Coronary artery (tissue), 2 donors: ENCODE measurements at regions not wholly inside any gene's neighbourhood (a gene's known extent, or its start where the extent isn't known, plus 50 kb on each side); places are given as distances from the start of the nearest gene placed in this dataset.

ENCODE experiments used
- DNase-seq: peaks from one replicate; pipeline ENCODE4 v3.0.0-alpha.2; 2017; ENCODE audit warnings: low spot score
- H3K27ac ChIP-seq, 2 donors: fragments of 200-600 bp; sonication (generic); one replicate each; pipeline ENCODE4 v1.5.1; 2016 to 2019
- H3K4me3 ChIP-seq: fragments of 200-600 bp; sonication (generic); 2 replicates; pipeline ENCODE4 v1.5.1; 2016; ENCODE audit warnings: mild to moderate bottlenecking, moderate library complexity
- CTCF ChIP-seq: fragments of 200-600 bp; sonication (generic); IDR thresholded peaks from one replicate; pipeline ENCODE4 v1.5.1; 2019; ENCODE audit warnings: antibody characterized with exemption

- no peak for DNase-seq
- no peak overlapping the region for H3K27ac ChIP-seq
- no peak overlapping the region for H3K4me3 ChIP-seq
- TF ChIP-seq CTCF: no peak
Measured at GRCh38 chr11:70745941-70746340, 347.6 kb downstream of the CTTN start.

GRCh38 chr11:70746351-70746750 lies 348.0 kb downstream of the CTTN start:
- no peak overlapping the region for H3K27ac ChIP-seq
- no peak for DNase-seq
- TF ChIP-seq CTCF: no peak
- H3K4me3 ChIP-seq: no peak overlapping the region

GRCh38 chr11:70747285-70747684 lies 349.0 kb downstream of the CTTN start:
- DNase-seq: no peak
- Histone ChIP-seq H3K4me3 (no peak overlapping the region), H3K27ac (no peak overlapping the region)
- TF ChIP-seq CTCF: no peak

GRCh38 chr11:70747921-70748320 lies 349.6 kb downstream of the CTTN start:
- no peak for DNase-seq
- Histone ChIP-seq H3K27ac (no peak overlapping the region), H3K4me3 (no peak overlapping the region)
- TF ChIP-seq CTCF: no peak

- no peak overlapping the region for H3K4me3 ChIP-seq
- DNase-seq: no peak
- TF ChIP-seq CTCF: no peak
- no peak overlapping the region for H3K27ac ChIP-seq
Measured at GRCh38 chr11:70751142-70751734, 352.9 kb downstream of the CTTN start.

- DNase-seq: no peak
- TF ChIP-seq CTCF: peak; percentile 58
- peak overlapping the region; percentile 25 for H3K4me3 ChIP-seq
- no peak overlapping the region for H3K27ac ChIP-seq
Measured at GRCh38 chr11:70755410-70756158, 357.3 kb downstream of the CTTN start.

GRCh38 chr11:70756341-70756740 lies 358.0 kb downstream of the CTTN start:
- Histone ChIP-seq H3K4me3 (no peak overlapping the region), H3K27ac (no peak overlapping the region)
- DNase-seq: no peak
- TF ChIP-seq CTCF: no peak
